Cardiac muscle cell (in vitro differentiated cells and primary cell): ENCODE measurements at regions not wholly inside any gene's neighbourhood (a gene's known extent, or its start where the extent isn't known, plus 50 kb on each side); places are given as distances from the start of the nearest gene placed in this dataset.

Source experiments
- DNase-seq, 2 donors: peaks; one replicate each; pipeline versions ENCODE4 v3.0.0 to v3.0.0-alpha.2; 2010 to 2017; ENCODE audit warnings: low read depth in 1 of 2, low spot score in 1 of 2
- H3K27ac ChIP-seq: fragments of 200-600 bp; sonication (generic); 2 replicates; pipeline ENCODE4 v1.5.1; 2016
- H3K27me3 ChIP-seq: fragments of 200-600 bp; sonication (generic); 2 replicates; pipeline ENCODE4 v1.6.0; 2016; ENCODE audit warnings: control low read depth
- H3K36me3 ChIP-seq: fragments of 200-600 bp; sonication (generic); 2 replicates; pipeline ENCODE4 v1.5.1; 2016; ENCODE audit warnings: control low read depth
- H3K4me1 ChIP-seq: fragments of 200-600 bp; sonication (generic); 2 replicates; pipeline ENCODE4 v1.8.1; 2017; ENCODE audit warnings: low read depth, mild to moderate bottlenecking, mixed run types
- H3K4me3 ChIP-seq: fragments of 200-600 bp; sonication (generic); 2 replicates; pipeline ENCODE4 v1.5.1; 2016; ENCODE audit warnings: mild to moderate bottlenecking
- H3K9me3 ChIP-seq: fragments of 200-600 bp; sonication (generic); 2 replicates; pipeline ENCODE4 v1.5.1; 2017; ENCODE audit warnings: low read depth, mild to moderate bottlenecking, control low read depth
- CTCF ChIP-seq: IDR thresholded peaks from 2 replicates; pipeline ENCODE4 v1.5.1; 2012; ENCODE audit warnings: low read depth, mild to moderate bottlenecking, low read length

GRCh38 chr10:64501807-64502206 lies 980.6 kb downstream of the REEP3 start:
- no peak for DNase-seq
- no peak for TF ChIP-seq CTCF

GRCh38 chr10:64502936-64503335 lies 981.7 kb downstream of the REEP3 start:
- DNase-seq: no peak
- no peaks in the 10 kb centered on the region for H3K27me3 ChIP-seq
- TF ChIP-seq CTCF: no peak
- no peak overlapping the region for H3K4me3 ChIP-seq
- peaks cover 9% of the 10 kb centered on the region for H3K4me1 ChIP-seq
- no peaks in the 10 kb centered on the region for H3K36me3 ChIP-seq
- H3K9me3 ChIP-seq: no peaks in the 10 kb centered on the region
- no peak overlapping the region for H3K27ac ChIP-seq

More at GRCh38 chr10:64501807-64502206, 980.6 kb downstream of the REEP3 start:
- Histone ChIP-seq H3K36me3 (no peaks in the 10 kb centered on the region), H3K27me3 (no peaks in the 10 kb centered on the region), H3K9me3 (no peaks in the 10 kb centered on the region), H3K4me3 (no peak overlapping the region), H3K27ac (no peak overlapping the region), H3K4me1 (no peaks in the 10 kb centered on the region)

- DNase-seq: no peak
- Histone ChIP-seq H3K36me3 (no peaks in the 10 kb centered on the region), H3K9me3 (no peaks in the 10 kb centered on the region), H3K4me1 (peaks cover 14% of the 10 kb centered on the region), H3K4me3 (no peak overlapping the region), H3K27me3 (no peaks in the 10 kb centered on the region), H3K27ac (no peak overlapping the region)
- no peak for TF ChIP-seq CTCF
These were observed 982.2 kb downstream of the REEP3 start for GRCh38 chr10:64503429-64503828.

GRCh38 chr10:64505501-64505900 lies 984.3 kb downstream of the REEP3 start:
- TF ChIP-seq CTCF: no peak
- Histone ChIP-seq H3K36me3 (no peaks in the 10 kb centered on the region), H3K4me1 (peaks cover 16% of the 10 kb centered on the region), H3K4me3 (no peak overlapping the region), H3K27ac (no peak overlapping the region), H3K9me3 (no peaks in the 10 kb centered on the region), H3K27me3 (no peaks in the 10 kb centered on the region)
- no peak for DNase-seq

- TF ChIP-seq CTCF: no peak
- DNase-seq: no peak
- Histone ChIP-seq H3K27me3 (no peaks in the 10 kb centered on the region), H3K4me1 (peaks cover 16% of the 10 kb centered on the region), H3K4me3 (no peak overlapping the region), H3K36me3 (no peaks in the 10 kb centered on the region), H3K27ac (peak overlapping the region; percentile 78), H3K9me3 (no peaks in the 10 kb centered on the region)
These were observed 985.8 kb downstream of the REEP3 start for GRCh38 chr10:64506963-64507362.

- no peak for TF ChIP-seq CTCF
- peaks cover 16% of the 10 kb centered on the region for H3K4me1 ChIP-seq
- H3K4me3 ChIP-seq: no peak overlapping the region
- H3K36me3 ChIP-seq: no peaks in the 10 kb centered on the region
- no peaks in the 10 kb centered on the region for H3K9me3 ChIP-seq
- H3K27me3 ChIP-seq: no peaks in the 10 kb centered on the region
- peak overlapping the region; percentile 78 for H3K27ac ChIP-seq
- no peak for DNase-seq
These were observed 986.4 kb downstream of the REEP3 start for GRCh38 chr10:64507651-64508028.
